GM12878 (cell line): ENCODE measurements at regions not wholly inside any gene's neighbourhood (a gene's known extent, or its start where the extent isn't known, plus 50 kb on each side); places are given as distances from the start of the nearest gene placed in this dataset.

ENCODE experiments used
- ATAC-seq: fragments of 200-7000 bp; cut with Tn5 transposase; 3 replicates; pipeline ENCODE4 v1.9.1; 2020; ENCODE audit warnings: mild to moderate bottlenecking, moderate library complexity
- BruUV-seq: library from RNA; stranded (reverse); fragments of 400-500 nt; replicated peaks from 2 replicates; lab custom pipeline; 2021; lab: Mats Ljungman, UMichigan
- CTCF ChIA-PET: fragments of 300-600 bp; sonication (Branson Sonifier 250); formaldehyde crosslinking; extraction: SDS; loops from one replicate; lab custom pipeline; 2021; ENCODE audit warnings: inconsistent platforms; lab: Yijun Ruan, JAX
- POLR2A ChIA-PET: fragments of 350-600 bp; formaldehyde crosslinking; extraction: SDS; loops from one replicate; lab custom pipeline; 2021; ENCODE audit warnings: inconsistent platforms; lab: Charles Lee
- RAD21 ChIA-PET: fragments of 300-600 bp; sonication (Branson Sonifier 250); formaldehyde crosslinking; loops from one replicate; lab custom pipeline; 2023; ENCODE audit warnings: antibody characterized with exemption; ENCODE audit not compliant: unreplicated experiment; lab: Charles Lee
- SMC1A ChIA-PET: fragments of 300-600 bp; sonication (Branson Sonifier 250); formaldehyde crosslinking; loops from one replicate; lab custom pipeline; 2023; ENCODE audit not compliant: unreplicated experiment, uncharacterized antibody; lab: Charles Lee
- DNase-seq: peaks from one replicate; pipeline ENCODE4 v3.0.0-alpha.2; 2011; ENCODE audit warnings: low read depth, low spot score
- FAIRE-seq: peaks from 3 replicates; lab custom pipeline; 2011; peaks lifted over from hg19 to GRCh38; lab: Jason Lieb, UNC
- H2AFZ ChIP-seq: 2 replicates; pipeline ENCODE4 v1.6.0; 2011; ENCODE audit warnings: low read depth, low read length, control low read depth; ENCODE audit not compliant: control insufficient read depth
- H3K27ac ChIP-seq: 2 replicates; pipeline ENCODE4 v1.5.1; 2011; ENCODE audit warnings: control low read depth; ENCODE audit not compliant: control insufficient read depth, insufficient read depth
- H3K27me3 ChIP-seq, 2 experiments: replicated peaks in 1 of 2; 2 replicates each; pipeline versions ENCODE4 v1.6.0 to v1.6.1; 2011; ENCODE audit warnings: low read length in 1 of 2; ENCODE audit not compliant: control insufficient read depth in 2 of 2, insufficient read depth in 2 of 2
- H3K36me3 ChIP-seq, 2 experiments: 2 replicates each; pipeline ENCODE4 v1.5.1; 2011; ENCODE audit warnings: low read length in 1 of 2; ENCODE audit not compliant: control insufficient read depth in 2 of 2, insufficient read depth in 2 of 2
- H3K4me1 ChIP-seq: 2 replicates; pipeline ENCODE4 v1.6.1; 2011; ENCODE audit warnings: mild to moderate bottlenecking, low read length, moderate library complexity, mixed read lengths; ENCODE audit not compliant: control insufficient read depth, insufficient read depth
- H3K4me2 ChIP-seq: 2 replicates; pipeline ENCODE4 v1.6.0; 2011; ENCODE audit warnings: control low read depth; ENCODE audit not compliant: control insufficient read depth, insufficient read depth
- H3K4me3 ChIP-seq: fragments of 200-600 bp; sonication (generic); 2 replicates; pipeline ENCODE4 v1.5.1; 2016
- H3K79me2 ChIP-seq: 2 replicates; pipeline ENCODE4 v1.6.0; 2011; ENCODE audit warnings: low read length; ENCODE audit not compliant: control insufficient read depth, insufficient read depth
- H3K9ac ChIP-seq: 2 replicates; pipeline ENCODE4 v1.8.0; 2011; ENCODE audit warnings: low read length, control low read depth, mixed read lengths; ENCODE audit not compliant: control insufficient read depth, insufficient read depth
- H3K9me3 ChIP-seq: replicated peaks from 3 replicates; pipeline ENCODE4 v1.5.1; 2011; ENCODE audit warnings: mild to moderate bottlenecking, low read length; ENCODE audit not compliant: control insufficient read depth, insufficient read depth
- H4K20me1 ChIP-seq: 2 replicates; pipeline ENCODE4 v1.6.0; 2011; ENCODE audit not compliant: control insufficient read depth, insufficient read depth
- CHD2 ChIP-seq: IDR thresholded peaks from 2 replicates; pipeline ENCODE4 v1.6.1; 2011; ENCODE audit warnings: low read depth, low read length, improper control_type of control experiment, borderline replicate concordance
- HCFC1 ChIP-seq: fragments of 150-350 bp; IDR thresholded peaks from 2 replicates; pipeline ENCODE4 v1.6.1; 2014; ENCODE audit warnings: low read length
- NR2F1 ChIP-seq: fragments of 450-650 bp; conservative IDR thresholded peaks from 2 replicates; pipeline ENCODE4 v1.6.1; 2017; ENCODE audit warnings: mild to moderate bottlenecking
- PAX8 ChIP-seq: fragments of 450-650 bp; IDR thresholded peaks from 2 replicates; pipeline ENCODE4 v1.6.1; 2017; ENCODE audit warnings: mild to moderate bottlenecking, moderate library complexity
- POLR2A ChIP-seq: IDR thresholded peaks from 2 replicates; pipeline ENCODE4 v1.6.1; 2011; ENCODE audit warnings: low read depth, mild to moderate bottlenecking, low read length
- RUNX3 ChIP-seq: IDR thresholded peaks from 2 replicates; pipeline ENCODE4 v1.6.1; 2012; ENCODE audit warnings: low read length, inconsistent platforms
- SUPT20H ChIP-seq: IDR thresholded peaks from 2 replicates; pipeline ENCODE4 v1.6.1; 2011; ENCODE audit warnings: low read depth, mild to moderate bottlenecking, low read length, moderate library complexity, borderline replicate concordance; ENCODE audit not compliant: control insufficient read depth
- TAF1 ChIP-seq: IDR thresholded peaks from 2 replicates; pipeline ENCODE4 v1.6.1; 2011; ENCODE audit warnings: mild to moderate bottlenecking, low read depth, low read length, borderline replicate concordance
- WGBS: methylation state at CpG from one replicate; pipeline ENCODE4 v1.1.6; 2016; ENCODE audit warnings: low lambda C conversion rate; ENCODE audit not compliant: insufficient replicate concordance, insufficient coverage; ENCODE audit errors: missing lambda C conversion rate; 5-methylcytosine and 5-hydroxymethylcytosine counted together
- in situ Hi-C: fragments of 300-500 bp; cut with MboI; formaldehyde crosslinking; loops from 9 replicates; pipeline ENCODE4 v1.14.3; 2018; ENCODE audit warnings: mixed read lengths
- intact Hi-C: fragments of 100-400 bp; cut with micrococcal nuclease; formaldehyde crosslinking; loops from one replicate; pipeline ENCODE4 v1.14.2; 2022; ENCODE audit not compliant: unreplicated experiment
- TF ChIP-seq, protein P1 (sequence below): fragments of 450-650 bp; formaldehyde crosslinking; IDR thresholded peaks from 2 replicates; pipeline ENCODE4 v1.5.0; 2022; ENCODE audit warnings: mild to moderate bottlenecking, missing genetic modification characterization
- TF ChIP-seq, protein P2 (sequence below): IDR thresholded peaks from 2 replicates; pipeline ENCODE4 v1.6.1; 2012; ENCODE audit warnings: low read depth, low read length, improper control_type of control experiment
- TF ChIP-seq, protein P3 (sequence below): fragments of 450-650 bp; IDR thresholded peaks from 2 replicates; pipeline ENCODE4 v1.6.1; 2017; ENCODE audit warnings: low read depth, mild to moderate bottlenecking, moderate library complexity
- TF ChIP-seq, protein P4 (sequence below): IDR thresholded peaks from 2 replicates; pipeline ENCODE4 v1.6.1; 2011; ENCODE audit warnings: borderline replicate concordance, low read depth, mild to moderate bottlenecking, moderate library complexity, mixed read lengths, low read length; ENCODE audit not compliant: insufficient read depth; ENCODE audit errors: extremely low read length

DNA sequence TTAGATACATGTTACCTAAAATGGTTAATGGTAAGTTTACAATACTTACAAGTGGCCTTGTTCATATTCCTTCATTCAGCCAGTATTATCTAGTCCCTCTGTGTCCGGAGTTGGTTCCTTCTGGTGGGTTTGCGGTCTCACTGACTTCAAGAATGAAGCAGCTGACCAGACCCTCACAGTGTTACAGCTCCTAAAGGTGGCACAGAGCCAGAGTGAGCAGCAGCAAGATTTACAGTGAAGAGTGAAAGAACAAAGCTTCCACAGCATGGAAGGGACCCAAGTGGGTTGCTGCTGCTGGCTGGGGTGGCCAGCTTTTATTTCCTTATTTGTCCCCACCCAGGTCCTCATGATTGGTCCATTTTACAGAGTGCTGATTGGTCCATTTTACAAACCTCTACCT is 916.8 kb downstream of the MCTP2 start:
- BruUV-seq, result no TSS peak
- ChIA-PET SMC1A (no interaction called here), RAD21 (no interaction called here), CTCF (interaction anchor here (0.6 kb wide), 1 partner anchor 235 kb away, joined by 3 read pairs; no protein-coding TSS in a partner anchor), POLR2A (no interaction called here)
- Histone ChIP-seq H3K4me3 (no peak overlapping the region), H3K36me3 (no peaks in the 10 kb centered on the region), H2AFZ (no peak overlapping the region), H3K9me3 (no peaks in the 10 kb centered on the region), H3K27ac (no peak overlapping the region), H3K4me1 (no peaks in the 10 kb centered on the region), H3K4me2 (no peak overlapping the region), H3K9ac (no peak overlapping the region), H3K27me3 (no peaks in the 10 kb centered on the region), H4K20me1 (no peaks in the 10 kb centered on the region), H3K79me2 (no peaks in the 10 kb centered on the region)
- DNase-seq, result no peak
- no peak for FAIRE-seq
- in situ Hi-C loops (no loop called here), intact Hi-C loops (no loop called here)
- no peak for ATAC-seq
- TF ChIP-seq, protein P1, sequence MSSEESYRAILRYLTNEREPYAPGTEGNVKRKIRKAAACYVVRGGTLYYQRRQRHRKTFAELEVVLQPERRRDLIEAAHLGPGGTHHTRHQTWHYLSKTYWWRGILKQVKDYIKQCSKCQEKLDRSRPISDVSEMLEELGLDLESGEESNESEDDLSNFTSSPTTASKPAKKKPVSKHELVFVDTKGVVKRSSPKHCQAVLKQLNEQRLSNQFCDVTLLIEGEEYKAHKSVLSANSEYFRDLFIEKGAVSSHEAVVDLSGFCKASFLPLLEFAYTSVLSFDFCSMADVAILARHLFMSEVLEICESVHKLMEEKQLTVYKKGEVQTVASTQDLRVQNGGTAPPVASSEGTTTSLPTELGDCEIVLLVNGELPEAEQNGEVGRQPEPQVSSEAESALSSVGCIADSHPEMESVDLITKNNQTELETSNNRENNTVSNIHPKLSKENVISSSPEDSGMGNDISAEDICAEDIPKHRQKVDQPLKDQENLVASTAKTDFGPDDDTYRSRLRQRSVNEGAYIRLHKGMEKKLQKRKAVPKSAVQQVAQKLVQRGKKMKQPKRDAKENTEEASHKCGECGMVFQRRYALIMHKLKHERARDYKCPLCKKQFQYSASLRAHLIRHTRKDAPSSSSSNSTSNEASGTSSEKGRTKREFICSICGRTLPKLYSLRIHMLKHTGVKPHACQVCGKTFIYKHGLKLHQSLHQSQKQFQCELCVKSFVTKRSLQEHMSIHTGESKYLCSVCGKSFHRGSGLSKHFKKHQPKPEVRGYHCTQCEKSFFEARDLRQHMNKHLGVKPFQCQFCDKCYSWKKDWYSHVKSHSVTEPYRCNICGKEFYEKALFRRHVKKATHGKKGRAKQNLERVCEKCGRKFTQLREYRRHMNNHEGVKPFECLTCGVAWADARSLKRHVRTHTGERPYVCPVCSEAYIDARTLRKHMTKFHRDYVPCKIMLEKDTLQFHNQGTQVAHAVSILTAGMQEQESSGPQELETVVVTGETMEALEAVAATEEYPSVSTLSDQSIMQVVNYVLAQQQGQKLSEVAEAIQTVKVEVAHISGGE (CRISPR knock-in tag), result no peak
- TF ChIP-seq, protein P2, sequence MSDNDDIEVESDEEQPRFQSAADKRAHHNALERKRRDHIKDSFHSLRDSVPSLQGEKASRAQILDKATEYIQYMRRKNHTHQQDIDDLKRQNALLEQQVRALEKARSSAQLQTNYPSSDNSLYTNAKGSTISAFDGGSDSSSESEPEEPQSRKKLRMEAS, result no peak
- TF ChIP-seq, protein P3, sequence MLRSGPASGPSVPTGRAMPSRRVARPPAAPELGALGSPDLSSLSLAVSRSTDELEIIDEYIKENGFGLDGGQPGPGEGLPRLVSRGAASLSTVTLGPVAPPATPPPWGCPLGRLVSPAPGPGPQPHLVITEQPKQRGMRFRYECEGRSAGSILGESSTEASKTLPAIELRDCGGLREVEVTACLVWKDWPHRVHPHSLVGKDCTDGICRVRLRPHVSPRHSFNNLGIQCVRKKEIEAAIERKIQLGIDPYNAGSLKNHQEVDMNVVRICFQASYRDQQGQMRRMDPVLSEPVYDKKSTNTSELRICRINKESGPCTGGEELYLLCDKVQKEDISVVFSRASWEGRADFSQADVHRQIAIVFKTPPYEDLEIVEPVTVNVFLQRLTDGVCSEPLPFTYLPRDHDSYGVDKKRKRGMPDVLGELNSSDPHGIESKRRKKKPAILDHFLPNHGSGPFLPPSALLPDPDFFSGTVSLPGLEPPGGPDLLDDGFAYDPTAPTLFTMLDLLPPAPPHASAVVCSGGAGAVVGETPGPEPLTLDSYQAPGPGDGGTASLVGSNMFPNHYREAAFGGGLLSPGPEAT, result no peak
- TF ChIP-seq RUNX3 (no peak), POLR2A (no peak), CHD2 (no peak), SUPT20H (no peak), HCFC1 (no peak), PAX8 (no peak), NR2F1 (no peak), TAF1 (no peak)
- TF ChIP-seq, protein P4, sequence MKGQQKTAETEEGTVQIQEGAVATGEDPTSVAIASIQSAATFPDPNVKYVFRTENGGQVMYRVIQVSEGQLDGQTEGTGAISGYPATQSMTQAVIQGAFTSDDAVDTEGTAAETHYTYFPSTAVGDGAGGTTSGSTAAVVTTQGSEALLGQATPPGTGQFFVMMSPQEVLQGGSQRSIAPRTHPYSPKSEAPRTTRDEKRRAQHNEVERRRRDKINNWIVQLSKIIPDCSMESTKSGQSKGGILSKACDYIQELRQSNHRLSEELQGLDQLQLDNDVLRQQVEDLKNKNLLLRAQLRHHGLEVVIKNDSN, result no peak
- WGBS, result 0% methylated on average over 2 of the region's 2 CpGs
